ENCODE measurements at regions not wholly inside any gene's neighbourhood (a gene's known extent, or its start where the extent isn't known, plus 50 kb on each side); places are given as distances from the start of the nearest gene placed in this dataset.

DNA sequence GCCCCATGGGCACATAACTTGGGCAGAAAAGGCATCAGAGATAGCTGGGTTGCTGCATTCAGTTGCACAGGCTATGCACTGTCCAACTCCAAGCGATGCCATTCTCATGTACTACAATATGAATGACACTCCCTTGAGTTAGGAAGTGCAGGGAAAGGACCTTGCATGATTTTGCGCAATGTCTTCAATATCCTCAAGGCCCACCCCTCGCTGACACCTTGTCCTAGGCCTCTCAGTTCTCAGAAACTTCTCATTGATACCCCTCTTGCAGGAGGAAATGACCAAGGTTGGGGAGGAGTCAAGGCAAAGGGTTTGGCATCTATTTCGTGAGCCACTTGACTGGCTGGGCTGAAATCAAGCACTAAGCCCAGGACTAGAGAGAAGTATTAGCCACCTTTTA, 70.4 kb downstream of the ARL6IP4 start:
- Histone ChIP-seq H3K27ac (peak overlapping the region in 1 of 2 experiments; percentile 45; a peak in 2 of 6 replicates), H3K4me1 (peaks cover 28% of the 10 kb centered on the region), H3K9me3 (no peaks in the 10 kb centered on the region), H3K4me3 (no peak overlapping the region), H3K4me2 (no peak overlapping the region)
- ChIA-PET POLR2A (no interaction called here), CTCF (interaction anchor here (1.0 to 1.8 kb wide), 3 partner anchors 13 to 188 kb away, joined by 4 to 10 read pairs (median 5); partner anchors contain the start of gene PITPNM2)
- FAIRE-seq (no peak), DNase-seq (ENCODE audit: low read depth in 1 of 2, low spot score in 1 of 2) (no peak), ATAC-seq (peak in 1 of 2 experiments; percentile 42; a peak in 3 of 6 replicates)
- TF ChIP-seq RCOR1 (IDR thresholded peaks at IDR 0.05; ENCODE audit: low read depth, low read length) (no peak), CEBPB (IDR thresholded peaks at IDR 0.05) (0 out of 4 replicates have a peak, but pooled peaks of 1 of the 2 experiments have one; percentile 36)
- 93% methylated on average over 4 of the region's 4 CpGs for WGBS (ENCODE audit: missing lambda C conversion rate)

DNA sequence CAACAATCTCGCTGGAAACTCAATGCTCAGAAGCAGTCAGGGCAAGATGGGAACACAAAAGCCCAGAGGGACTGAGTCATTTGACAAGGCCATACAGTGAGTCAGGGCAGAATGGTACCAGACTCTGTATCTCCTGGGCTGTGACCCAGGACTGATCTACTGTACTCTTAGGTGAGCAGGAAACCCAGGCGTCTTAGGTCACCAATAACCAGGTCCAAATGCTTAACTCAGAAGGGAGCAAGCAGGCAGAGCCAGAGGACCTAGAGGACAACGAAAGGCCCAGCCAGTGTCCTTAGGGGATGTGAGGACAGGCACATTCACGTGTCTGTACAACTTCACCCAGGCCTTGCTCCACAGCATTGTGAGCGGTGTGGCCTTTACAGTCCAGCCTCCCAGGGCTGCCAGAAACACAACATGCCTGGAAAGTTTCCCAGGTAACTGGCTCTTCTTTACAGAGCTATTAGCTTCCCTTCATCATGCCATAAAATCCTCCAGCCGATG, 69.9 kb downstream of the ARL6IP4 start:
- POLR2A ChIA-PET = no interaction called here
- CTCF ChIA-PET = interaction anchor here (1.0 to 1.8 kb wide), 4 partner anchors 13 to 188 kb away, joined by 4 to 10 read pairs (median 4); partner anchors contain the start of gene PITPNM2

More for the DNA sequence above, 69.9 kb downstream of the ARL6IP4 start:
- DNase-seq (ENCODE audit: low read depth in 1 of 2, low spot score in 1 of 2) = no peak
- Histone ChIP-seq H3K4me3 (no peak overlapping the region), H3K27ac (peak overlapping the region in 1 of 2 experiments; percentile 45; a peak in 3 of 6 replicates), H3K9me3 (no peaks in the 10 kb centered on the region), H3K4me1 (peaks cover 22% of the 10 kb centered on the region), H3K4me2 (no peak overlapping the region)
- FAIRE-seq = no peak
- TF ChIP-seq, protein P1, sequence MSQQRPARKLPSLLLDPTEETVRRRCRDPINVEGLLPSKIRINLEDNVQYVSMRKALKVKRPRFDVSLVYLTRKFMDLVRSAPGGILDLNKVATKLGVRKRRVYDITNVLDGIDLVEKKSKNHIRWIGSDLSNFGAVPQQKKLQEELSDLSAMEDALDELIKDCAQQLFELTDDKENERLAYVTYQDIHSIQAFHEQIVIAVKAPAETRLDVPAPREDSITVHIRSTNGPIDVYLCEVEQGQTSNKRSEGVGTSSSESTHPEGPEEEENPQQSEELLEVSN (IDR thresholded peaks at IDR 0.05; ENCODE audit: borderline replicate concordance, low read depth) = no peak
- TF ChIP-seq, protein P2, sequence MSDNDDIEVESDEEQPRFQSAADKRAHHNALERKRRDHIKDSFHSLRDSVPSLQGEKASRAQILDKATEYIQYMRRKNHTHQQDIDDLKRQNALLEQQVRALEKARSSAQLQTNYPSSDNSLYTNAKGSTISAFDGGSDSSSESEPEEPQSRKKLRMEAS (IDR thresholded peaks at IDR 0.05) = no peak
- TF ChIP-seq, protein P3, sequence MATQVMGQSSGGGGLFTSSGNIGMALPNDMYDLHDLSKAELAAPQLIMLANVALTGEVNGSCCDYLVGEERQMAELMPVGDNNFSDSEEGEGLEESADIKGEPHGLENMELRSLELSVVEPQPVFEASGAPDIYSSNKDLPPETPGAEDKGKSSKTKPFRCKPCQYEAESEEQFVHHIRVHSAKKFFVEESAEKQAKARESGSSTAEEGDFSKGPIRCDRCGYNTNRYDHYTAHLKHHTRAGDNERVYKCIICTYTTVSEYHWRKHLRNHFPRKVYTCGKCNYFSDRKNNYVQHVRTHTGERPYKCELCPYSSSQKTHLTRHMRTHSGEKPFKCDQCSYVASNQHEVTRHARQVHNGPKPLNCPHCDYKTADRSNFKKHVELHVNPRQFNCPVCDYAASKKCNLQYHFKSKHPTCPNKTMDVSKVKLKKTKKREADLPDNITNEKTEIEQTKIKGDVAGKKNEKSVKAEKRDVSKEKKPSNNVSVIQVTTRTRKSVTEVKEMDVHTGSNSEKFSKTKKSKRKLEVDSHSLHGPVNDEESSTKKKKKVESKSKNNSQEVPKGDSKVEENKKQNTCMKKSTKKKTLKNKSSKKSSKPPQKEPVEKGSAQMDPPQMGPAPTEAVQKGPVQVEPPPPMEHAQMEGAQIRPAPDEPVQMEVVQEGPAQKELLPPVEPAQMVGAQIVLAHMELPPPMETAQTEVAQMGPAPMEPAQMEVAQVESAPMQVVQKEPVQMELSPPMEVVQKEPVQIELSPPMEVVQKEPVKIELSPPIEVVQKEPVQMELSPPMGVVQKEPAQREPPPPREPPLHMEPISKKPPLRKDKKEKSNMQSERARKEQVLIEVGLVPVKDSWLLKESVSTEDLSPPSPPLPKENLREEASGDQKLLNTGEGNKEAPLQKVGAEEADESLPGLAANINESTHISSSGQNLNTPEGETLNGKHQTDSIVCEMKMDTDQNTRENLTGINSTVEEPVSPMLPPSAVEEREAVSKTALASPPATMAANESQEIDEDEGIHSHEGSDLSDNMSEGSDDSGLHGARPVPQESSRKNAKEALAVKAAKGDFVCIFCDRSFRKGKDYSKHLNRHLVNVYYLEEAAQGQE (IDR thresholded peaks at IDR 0.05) = no peak
- TF ChIP-seq FOSB (CRISPR knock-in tag; IDR thresholded peaks at IDR 0.05) (no peak), CBX2 (IDR thresholded peaks at IDR 0.05; ENCODE audit: borderline replicate concordance, low read depth) (no peak), BHLHE40 (IDR thresholded peaks at IDR 0.05; ENCODE audit: low read depth, low read length) (no peak), EHMT2 (IDR thresholded peaks at IDR 0.05; ENCODE audit: low read depth) (no peak), HEYL (CRISPR knock-in tag; IDR thresholded peaks at IDR 0.05) (no peak), HOXB13 (CRISPR knock-in tag; IDR thresholded peaks at IDR 0.05; ENCODE audit: low read depth) (no peak), ESRRA (IDR thresholded peaks at IDR 0.05; ENCODE audit: borderline replicate concordance, low read length) (no peak), HOXB5 (CRISPR knock-in tag; IDR thresholded peaks at IDR 0.05) (no peak), RCOR1 (IDR thresholded peaks at IDR 0.05; ENCODE audit: low read depth, low read length) (no peak), CBX8 (IDR thresholded peaks at IDR 0.05) (no peak), EP300 (IDR thresholded peaks at IDR 0.05) (no peak), GATA3 (IDR thresholded peaks at IDR 0.05; ENCODE audit: borderline replicate concordance) (no peak), TP53 (CRISPR knock-in tag; IDR thresholded peaks at IDR 0.05) (no peak), RAD21 (conservative IDR thresholded peaks at IDR 0.05 in 1 of 2, IDR thresholded peaks at IDR 0.05 in 1 of 2) (no peak)
- TF ChIP-seq, protein P4, sequence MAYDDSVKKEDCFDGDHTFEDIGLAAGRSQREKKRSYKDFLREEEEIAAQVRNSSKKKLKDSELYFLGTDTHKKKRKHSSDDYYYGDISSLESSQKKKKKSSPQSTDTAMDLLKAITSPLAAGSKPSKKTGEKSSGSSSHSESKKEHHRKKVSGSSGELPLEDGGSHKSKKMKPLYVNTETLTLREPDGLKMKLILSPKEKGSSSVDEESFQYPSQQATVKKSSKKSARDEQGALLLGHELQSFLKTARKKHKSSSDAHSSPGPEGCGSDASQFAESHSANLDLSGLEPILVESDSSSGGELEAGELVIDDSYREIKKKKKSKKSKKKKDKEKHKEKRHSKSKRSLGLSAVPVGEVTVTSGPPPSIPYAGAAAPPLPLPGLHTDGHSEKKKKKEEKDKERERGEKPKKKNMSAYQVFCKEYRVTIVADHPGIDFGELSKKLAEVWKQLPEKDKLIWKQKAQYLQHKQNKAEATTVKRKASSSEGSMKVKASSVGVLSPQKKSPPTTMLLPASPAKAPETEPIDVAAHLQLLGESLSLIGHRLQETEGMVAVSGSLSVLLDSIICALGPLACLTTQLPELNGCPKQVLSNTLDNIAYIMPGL (CRISPR knock-in tag; IDR thresholded peaks at IDR 0.05; ENCODE audit: borderline replicate concordance) = no peak
- WGBS (ENCODE audit: missing lambda C conversion rate) = 86% methylated on average over 6 of the region's 6 CpGs
- ATAC-seq = peak; percentile 28 to 74; a peak in 4 of 6 replicates

All from A549 (cell line).